GM12878 (cell line): ENCODE measurements at regions not wholly inside any gene's neighbourhood (a gene's known extent, or its start where the extent isn't known, plus 50 kb on each side); places are given as distances from the start of the nearest gene placed in this dataset.

Source experiments
- ATAC-seq: fragments of 200-7000 bp; cut with Tn5 transposase; 3 replicates; pipeline ENCODE4 v1.9.1; 2020; ENCODE audit warnings: mild to moderate bottlenecking, moderate library complexity
- BruUV-seq: library from RNA; stranded (reverse); fragments of 400-500 nt; replicated peaks from 2 replicates; lab custom pipeline; 2021; lab: Mats Ljungman, UMichigan
- CTCF ChIA-PET: fragments of 300-600 bp; sonication (Branson Sonifier 250); formaldehyde crosslinking; extraction: SDS; loops from one replicate; lab custom pipeline; 2021; ENCODE audit warnings: inconsistent platforms; lab: Yijun Ruan, JAX
- POLR2A ChIA-PET: fragments of 350-600 bp; formaldehyde crosslinking; extraction: SDS; loops from one replicate; lab custom pipeline; 2021; ENCODE audit warnings: inconsistent platforms; lab: Charles Lee
- RAD21 ChIA-PET: fragments of 300-600 bp; sonication (Branson Sonifier 250); formaldehyde crosslinking; loops from one replicate; lab custom pipeline; 2023; ENCODE audit warnings: antibody characterized with exemption; ENCODE audit not compliant: unreplicated experiment; lab: Charles Lee
- SMC1A ChIA-PET: fragments of 300-600 bp; sonication (Branson Sonifier 250); formaldehyde crosslinking; loops from one replicate; lab custom pipeline; 2023; ENCODE audit not compliant: unreplicated experiment, uncharacterized antibody; lab: Charles Lee
- DNase-seq: peaks from one replicate; pipeline ENCODE4 v3.0.0-alpha.2; 2011; ENCODE audit warnings: low read depth, low spot score
- FAIRE-seq: peaks from 3 replicates; lab custom pipeline; 2011; peaks lifted over from hg19 to GRCh38; lab: Jason Lieb, UNC
- H2AFZ ChIP-seq: 2 replicates; pipeline ENCODE4 v1.6.0; 2011; ENCODE audit warnings: low read depth, low read length, control low read depth; ENCODE audit not compliant: control insufficient read depth
- H3K27ac ChIP-seq: 2 replicates; pipeline ENCODE4 v1.5.1; 2011; ENCODE audit warnings: control low read depth; ENCODE audit not compliant: control insufficient read depth, insufficient read depth
- H3K27me3 ChIP-seq, 2 experiments: replicated peaks in 1 of 2; 2 replicates each; pipeline versions ENCODE4 v1.6.0 to v1.6.1; 2011; ENCODE audit warnings: low read length in 1 of 2; ENCODE audit not compliant: control insufficient read depth in 2 of 2, insufficient read depth in 2 of 2
- H3K36me3 ChIP-seq, 2 experiments: 2 replicates each; pipeline ENCODE4 v1.5.1; 2011; ENCODE audit warnings: low read length in 1 of 2; ENCODE audit not compliant: control insufficient read depth in 2 of 2, insufficient read depth in 2 of 2
- H3K4me1 ChIP-seq: 2 replicates; pipeline ENCODE4 v1.6.1; 2011; ENCODE audit warnings: mild to moderate bottlenecking, low read length, moderate library complexity, mixed read lengths; ENCODE audit not compliant: control insufficient read depth, insufficient read depth
- H3K4me2 ChIP-seq: 2 replicates; pipeline ENCODE4 v1.6.0; 2011; ENCODE audit warnings: control low read depth; ENCODE audit not compliant: control insufficient read depth, insufficient read depth
- H3K4me3 ChIP-seq: fragments of 200-600 bp; sonication (generic); 2 replicates; pipeline ENCODE4 v1.5.1; 2016
- H3K79me2 ChIP-seq: 2 replicates; pipeline ENCODE4 v1.6.0; 2011; ENCODE audit warnings: low read length; ENCODE audit not compliant: control insufficient read depth, insufficient read depth
- H3K9ac ChIP-seq: 2 replicates; pipeline ENCODE4 v1.8.0; 2011; ENCODE audit warnings: low read length, control low read depth, mixed read lengths; ENCODE audit not compliant: control insufficient read depth, insufficient read depth
- H3K9me3 ChIP-seq: replicated peaks from 3 replicates; pipeline ENCODE4 v1.5.1; 2011; ENCODE audit warnings: mild to moderate bottlenecking, low read length; ENCODE audit not compliant: control insufficient read depth, insufficient read depth
- H4K20me1 ChIP-seq: 2 replicates; pipeline ENCODE4 v1.6.0; 2011; ENCODE audit not compliant: control insufficient read depth, insufficient read depth
- CBFB ChIP-seq: IDR thresholded peaks from 2 replicates; pipeline ENCODE4 v1.6.1; 2016; ENCODE audit warnings: antibody characterized with exemption, low read depth
- CBX3 ChIP-seq: fragments of 200-600 bp; sonication (generic); IDR thresholded peaks from 2 replicates; pipeline ENCODE4 v1.6.1; 2016; ENCODE audit warnings: low read depth, borderline replicate concordance
- CHD4 ChIP-seq: fragments of 200-600 bp; sonication (generic); IDR thresholded peaks from 2 replicates; pipeline ENCODE4 v1.6.1; 2016; ENCODE audit warnings: mild to moderate bottlenecking
- CREB1 ChIP-seq: IDR thresholded peaks from 2 replicates; pipeline ENCODE4 v1.6.1; 2012; ENCODE audit warnings: low read depth, mild to moderate bottlenecking, inconsistent platforms
- EGR1 ChIP-seq, 2 experiments: IDR thresholded peaks; 1 replicate in 1 of 2; 2 replicates in 1 of 2; pipeline ENCODE4 v1.6.1; 2011 to 2012; ENCODE audit warnings: low read depth in 2 of 2, low read length in 2 of 2, borderline replicate concordance in 1 of 2, mild to moderate bottlenecking in 1 of 2, moderate library complexity in 1 of 2
- EP300 ChIP-seq, 2 experiments: fragments of 150-350 bp in 1 of 2; IDR thresholded peaks; 2 replicates each; pipeline ENCODE4 v1.6.1; 2011 to 2012; ENCODE audit warnings: low read depth in 2 of 2, low read length in 2 of 2, borderline replicate concordance in 1 of 2, improper control_type of control experiment in 1 of 2, inconsistent platforms in 1 of 2; ENCODE audit not compliant: control insufficient read depth in 1 of 2
- JUNB ChIP-seq: IDR thresholded peaks from 2 replicates; pipeline ENCODE4 v1.6.1; 2016; ENCODE audit warnings: antibody characterized with exemption, mild to moderate bottlenecking
- NR2C2 ChIP-seq: IDR thresholded peaks from 2 replicates; pipeline ENCODE4 v1.6.1; 2011; ENCODE audit warnings: borderline replicate concordance, low read depth; ENCODE audit not compliant: control insufficient read depth, insufficient read length
- RBBP5 ChIP-seq: fragments of 200-600 bp; sonication (generic); conservative IDR thresholded peaks from 2 replicates; pipeline ENCODE4 v1.6.1; 2016
- ZSCAN29 ChIP-seq: fragments of 450-650 bp; IDR thresholded peaks from 2 replicates; pipeline ENCODE4 v1.6.1; 2017; ENCODE audit warnings: mild to moderate bottlenecking, moderate library complexity
- ZZZ3 ChIP-seq: IDR thresholded peaks from 2 replicates; pipeline ENCODE4 v1.6.1; 2011; ENCODE audit warnings: low read depth; ENCODE audit not compliant: control insufficient read depth, insufficient read length
- WGBS: methylation state at CpG from one replicate; pipeline ENCODE4 v1.1.6; 2016; ENCODE audit warnings: low lambda C conversion rate; ENCODE audit not compliant: insufficient replicate concordance, insufficient coverage; ENCODE audit errors: missing lambda C conversion rate; 5-methylcytosine and 5-hydroxymethylcytosine counted together
- in situ Hi-C: fragments of 300-500 bp; cut with MboI; formaldehyde crosslinking; loops from 9 replicates; pipeline ENCODE4 v1.14.3; 2018; ENCODE audit warnings: mixed read lengths
- intact Hi-C: fragments of 100-400 bp; cut with micrococcal nuclease; formaldehyde crosslinking; loops from one replicate; pipeline ENCODE4 v1.14.2; 2022; ENCODE audit not compliant: unreplicated experiment
- TF ChIP-seq, protein P1 (sequence below): IDR thresholded peaks from 2 replicates; pipeline ENCODE4 v1.6.1; 2011; ENCODE audit warnings: mild to moderate bottlenecking, low read depth, low read length, moderate library complexity; ENCODE audit not compliant: insufficient replicate concordance
- TF ChIP-seq, protein P2 (sequence below): fragments of 450-650 bp; IDR thresholded peaks from 2 replicates; pipeline ENCODE4 v1.6.1; 2017; ENCODE audit warnings: mild to moderate bottlenecking

DNA sequence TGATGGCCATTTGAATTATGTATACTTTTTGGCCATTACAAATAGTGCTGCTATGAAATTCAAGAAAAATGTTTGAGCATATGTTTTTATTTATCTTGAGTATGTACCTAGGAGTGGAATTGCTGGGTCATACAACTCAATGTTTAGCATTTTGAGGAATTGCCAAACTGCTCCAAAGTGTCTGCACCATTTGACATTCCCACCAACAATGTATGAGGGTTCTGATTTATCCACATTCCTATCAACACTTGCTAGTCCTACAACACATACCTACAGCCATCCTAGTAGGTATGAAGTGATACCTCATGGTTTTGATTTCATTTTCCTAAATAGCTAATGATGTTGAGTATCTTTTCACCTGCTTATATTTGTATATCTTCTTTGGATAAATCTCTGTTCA, 165.5 kb downstream of the NOC3L start:
- ATAC-seq, result no peak
- intact Hi-C loops, result no loop called here
- SMC1A ChIA-PET, result no interaction called here

DNA sequence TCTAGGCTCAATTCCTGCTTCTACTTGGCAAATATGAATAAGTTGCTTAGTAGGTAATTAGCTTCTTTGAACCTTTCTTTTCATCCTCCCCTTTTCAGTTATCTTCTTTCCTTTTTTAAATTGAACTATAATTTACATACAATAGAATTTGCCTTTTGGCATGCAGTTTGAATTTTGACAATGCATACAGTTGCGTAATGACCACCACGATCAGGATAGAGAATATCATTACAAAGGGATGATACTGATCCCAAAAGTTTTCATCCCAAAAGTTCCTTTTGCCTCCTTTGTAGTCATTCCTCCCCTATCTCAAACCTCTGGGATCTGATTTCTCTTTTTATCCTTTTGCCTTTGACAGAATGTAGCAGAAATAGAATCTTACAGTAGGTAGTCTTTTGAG, 164.4 kb downstream of the NOC3L start:
- no peak overlapping the region for H2AFZ ChIP-seq
- H3K36me3 ChIP-seq, result no peaks in the 10 kb centered on the region
- intact Hi-C loops (no loop called here), in situ Hi-C loops (no loop called here)
- no peak overlapping the region for H3K27ac ChIP-seq
- POLR2A ChIA-PET, result no interaction called here
- RAD21 ChIA-PET, result no interaction called here
- FAIRE-seq (no peak), ATAC-seq (no peak), DNase-seq (no peak)
- no peaks in the 10 kb centered on the region for H3K9me3 ChIP-seq
- WGBS, result 71% methylated on average over 2 of the region's 2 CpGs
- CTCF ChIA-PET, result no interaction called here
- H3K9ac ChIP-seq, result no peak overlapping the region
- H4K20me1 ChIP-seq, result no peaks in the 10 kb centered on the region
- no peak overlapping the region for H3K4me3 ChIP-seq
- TF ChIP-seq ZZZ3 (no peak), EGR1 (IDR thresholded peaks at IDR 0.05; ENCODE audit: borderline replicate concordance in 1 of 2, low read depth in 2 of 2, low read length in 2 of 2) (no peak), CREB1 (no peak), ZSCAN29 (no peak), CBFB (no peak), EP300 (IDR thresholded peaks at IDR 0.05; ENCODE audit: borderline replicate concordance in 1 of 2, control insufficient read depth in 1 of 2, low read depth in 2 of 2, low read length in 2 of 2) (no peak), CHD4 (no peak), CBX3 (no peak), JUNB (no peak)
- TF ChIP-seq, protein P1, sequence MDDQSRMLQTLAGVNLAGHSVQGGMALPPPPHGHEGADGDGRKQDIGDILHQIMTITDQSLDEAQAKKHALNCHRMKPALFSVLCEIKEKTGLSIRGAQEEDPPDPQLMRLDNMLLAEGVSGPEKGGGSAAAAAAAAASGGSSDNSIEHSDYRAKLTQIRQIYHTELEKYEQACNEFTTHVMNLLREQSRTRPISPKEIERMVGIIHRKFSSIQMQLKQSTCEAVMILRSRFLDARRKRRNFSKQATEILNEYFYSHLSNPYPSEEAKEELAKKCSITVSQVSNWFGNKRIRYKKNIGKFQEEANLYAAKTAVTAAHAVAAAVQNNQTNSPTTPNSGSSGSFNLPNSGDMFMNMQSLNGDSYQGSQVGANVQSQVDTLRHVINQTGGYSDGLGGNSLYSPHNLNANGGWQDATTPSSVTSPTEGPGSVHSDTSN, result no peak
- no peaks in the 10 kb centered on the region for H3K79me2 ChIP-seq
- no peaks in the 10 kb centered on the region for H3K4me1 ChIP-seq
- no TSS peak for BruUV-seq
- H3K4me2 ChIP-seq, result no peak overlapping the region
- H3K27me3 ChIP-seq, result no peaks in the 10 kb centered on the region
- SMC1A ChIA-PET, result interaction anchor here (0.6 kb wide), 1 partner anchor 12 kb away, joined by 3 read pairs; no protein-coding TSS in a partner anchor

More for the DNA sequence above, 165.5 kb downstream of the NOC3L start:
- H3K9me3 ChIP-seq, result no peaks in the 10 kb centered on the region
- no peak for DNase-seq
- BruUV-seq, result no TSS peak
- ChIA-PET POLR2A (no interaction called here), CTCF (no interaction called here), RAD21 (no interaction called here)
- H3K4me2 ChIP-seq, result no peak overlapping the region
- no peaks in the 10 kb centered on the region for H3K79me2 ChIP-seq
- TF ChIP-seq RBBP5 (no peak), NR2C2 (no peak)
- TF ChIP-seq, protein P2, sequence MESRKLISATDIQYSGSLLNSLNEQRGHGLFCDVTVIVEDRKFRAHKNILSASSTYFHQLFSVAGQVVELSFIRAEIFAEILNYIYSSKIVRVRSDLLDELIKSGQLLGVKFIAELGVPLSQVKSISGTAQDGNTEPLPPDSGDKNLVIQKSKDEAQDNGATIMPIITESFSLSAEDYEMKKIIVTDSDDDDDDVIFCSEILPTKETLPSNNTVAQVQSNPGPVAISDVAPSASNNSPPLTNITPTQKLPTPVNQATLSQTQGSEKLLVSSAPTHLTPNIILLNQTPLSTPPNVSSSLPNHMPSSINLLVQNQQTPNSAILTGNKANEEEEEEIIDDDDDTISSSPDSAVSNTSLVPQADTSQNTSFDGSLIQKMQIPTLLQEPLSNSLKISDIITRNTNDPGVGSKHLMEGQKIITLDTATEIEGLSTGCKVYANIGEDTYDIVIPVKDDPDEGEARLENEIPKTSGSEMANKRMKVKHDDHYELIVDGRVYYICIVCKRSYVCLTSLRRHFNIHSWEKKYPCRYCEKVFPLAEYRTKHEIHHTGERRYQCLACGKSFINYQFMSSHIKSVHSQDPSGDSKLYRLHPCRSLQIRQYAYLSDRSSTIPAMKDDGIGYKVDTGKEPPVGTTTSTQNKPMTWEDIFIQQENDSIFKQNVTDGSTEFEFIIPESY, result no peak
- in situ Hi-C loops, result no loop called here
- no peaks in the 10 kb centered on the region for H3K27me3 ChIP-seq
- no peaks in the 10 kb centered on the region for H4K20me1 ChIP-seq
- no peaks in the 10 kb centered on the region for H3K4me1 ChIP-seq
- no peak overlapping the region for H3K9ac ChIP-seq
- no peak overlapping the region for H2AFZ ChIP-seq
- no peaks in the 10 kb centered on the region for H3K36me3 ChIP-seq
- H3K4me3 ChIP-seq, result no peak overlapping the region
- no peak overlapping the region for H3K27ac ChIP-seq
- no peak for FAIRE-seq
